Endothelial cell of umbilical vein (primary cell): ENCODE measurements at regions not wholly inside any gene's neighbourhood (a gene's known extent, or its start where the extent isn't known, plus 50 kb on each side); places are given as distances from the start of the nearest gene placed in this dataset.
A peak's percentile ranks its signal among the peaks of the same experiment; 100 is the strongest.

ENCODE experiments used
- BruUV-seq: library from RNA; stranded (reverse); fragments of 400-500 nt; replicated peaks from 2 replicates; lab custom pipeline; 2021; lab: Mats Ljungman, UMichigan
- CTCF ChIA-PET: fragments of 300-600, 350-600 bp; sonication (Branson Sonifier 250); formaldehyde crosslinking; loops from one replicate; lab custom pipeline; 2021; ENCODE audit warnings: antibody characterized with exemption, inconsistent platforms; lab: Charles Lee
- POLR2A ChIA-PET: fragments of 300-600, 350-600 bp; sonication (Branson Sonifier 250); formaldehyde crosslinking; loops from one replicate; lab custom pipeline; 2021; ENCODE audit warnings: antibody characterized with exemption, inconsistent platforms; lab: Charles Lee
- DNase-seq: peaks from one replicate; pipeline ENCODE4 v3.0.0-alpha.2; 2011; ENCODE audit warnings: low read depth, low spot score
- FAIRE-seq: peaks from 2 replicates; lab custom pipeline; 2011; peaks lifted over from hg19 to GRCh38; lab: Jason Lieb, UNC
- H2AFZ ChIP-seq: 2 replicates; pipeline ENCODE4 v1.6.0; 2012; ENCODE audit warnings: low read depth, low read length, control low read depth, inconsistent platforms
- H3K27ac ChIP-seq: 2 replicates; pipeline ENCODE4 v1.5.1; 2011; ENCODE audit warnings: low read depth, mild to moderate bottlenecking, control low read depth, low read length, moderate library complexity; ENCODE audit not compliant: insufficient read depth
- H3K27me3 ChIP-seq, 2 experiments: 2 replicates each; pipeline versions ENCODE4 v1.6.0 to v1.6.1; 2011; ENCODE audit warnings: low read length in 2 of 2, mixed read lengths in 1 of 2; ENCODE audit not compliant: control insufficient read depth in 2 of 2, insufficient read depth in 2 of 2
- H3K36me3 ChIP-seq, 2 experiments: 2 replicates in 1 of 2; 3 replicates in 1 of 2; pipeline ENCODE4 v1.5.1; 2011; ENCODE audit warnings: low read length in 2 of 2, mild to moderate bottlenecking in 1 of 2, moderate library complexity in 1 of 2; ENCODE audit not compliant: control insufficient read depth in 2 of 2, insufficient read depth in 2 of 2; ENCODE audit errors: extremely low read depth in 1 of 2
- H3K4me1 ChIP-seq: 3 replicates; pipeline ENCODE4 v1.5.1; 2011; ENCODE audit warnings: mild to moderate bottlenecking, low read length; ENCODE audit not compliant: control insufficient read depth, insufficient read depth; ENCODE audit errors: extremely low read depth
- H3K4me2 ChIP-seq: 2 replicates; pipeline ENCODE4 v1.6.1; 2011; ENCODE audit warnings: low read length, control low read depth, mixed read lengths; ENCODE audit not compliant: insufficient read depth
- H3K4me3 ChIP-seq, 3 experiments: fragments of 200-600 bp in 1 of 3; sonication (generic), shearing (Covaris generic) in 1 of 3; replicated peaks in 1 of 3; 2 replicates each; pipeline ENCODE4 v1.5.1; 2011 to 2016; ENCODE audit warnings: control low read depth in 3 of 3, low read length in 3 of 3, mild to moderate bottlenecking in 2 of 3, inconsistent platforms in 1 of 3, low read depth in 1 of 3, moderate library complexity in 1 of 3; ENCODE audit not compliant: insufficient read depth in 1 of 3
- H3K79me2 ChIP-seq: 2 replicates; pipeline ENCODE4 v1.6.0; 2012; ENCODE audit warnings: low read length, inconsistent platforms; ENCODE audit not compliant: control insufficient read depth, insufficient read depth
- H3K9ac ChIP-seq: replicated peaks from 2 replicates; pipeline ENCODE3; 2011; ENCODE audit warnings: low read length, control low read depth; ENCODE audit not compliant: insufficient read depth; ENCODE audit errors: extremely low read depth
- H3K9me1 ChIP-seq: replicated peaks from 3 replicates; pipeline ENCODE4 v1.6.0; 2011; ENCODE audit warnings: mild to moderate bottlenecking, low read length; ENCODE audit not compliant: control insufficient read depth, insufficient read depth; ENCODE audit errors: extremely low read depth
- H3K9me3 ChIP-seq: replicated peaks from 2 replicates; pipeline ENCODE4 v1.5.1; 2012; ENCODE audit warnings: low read length, inconsistent platforms; ENCODE audit not compliant: control insufficient read depth, insufficient read depth
- H4K20me1 ChIP-seq: replicated peaks from 2 replicates; pipeline ENCODE3; 2011; ENCODE audit warnings: mild to moderate bottlenecking, low read length; ENCODE audit not compliant: control insufficient read depth, insufficient read depth; ENCODE audit errors: extremely low read depth
- CTCF ChIP-seq, 2 donors: IDR thresholded peaks; 1 replicate in 1 of 2; 2 replicates in 1 of 2; pipeline ENCODE4 v1.5.1; 2011; ENCODE audit warnings: low read length in 2 of 2, mild to moderate bottlenecking in 2 of 2, moderate library complexity in 2 of 2, control low read depth in 1 of 2, inconsistent platforms in 1 of 2, low read depth in 1 of 2; ENCODE audit not compliant: insufficient read depth in 1 of 2; ENCODE audit errors: extremely low read depth in 1 of 2
- EZH2 ChIP-seq: IDR thresholded peaks from 2 replicates; pipeline ENCODE4 v1.6.1; 2012; ENCODE audit warnings: borderline replicate concordance, low read depth, mild to moderate bottlenecking, moderate library complexity, low read length, inconsistent platforms; ENCODE audit not compliant: severe bottlenecking
- FOS ChIP-seq: IDR thresholded peaks from 2 replicates; pipeline ENCODE4 v1.6.1; 2011; ENCODE audit warnings: mild to moderate bottlenecking, low read length, moderate library complexity, borderline replicate concordance; ENCODE audit not compliant: insufficient read depth
- GATA2 ChIP-seq: IDR thresholded peaks from 2 replicates; pipeline ENCODE4 v1.7.0; 2011; ENCODE audit warnings: low read depth, mild to moderate bottlenecking, moderate library complexity, mixed read lengths, low read length; ENCODE audit not compliant: insufficient read length, insufficient read depth
- JUN ChIP-seq: IDR thresholded peaks from 2 replicates; pipeline ENCODE4 v1.6.1; 2011; ENCODE audit warnings: borderline replicate concordance, low read depth; ENCODE audit not compliant: insufficient read length, insufficient read depth
- MAX ChIP-seq: IDR thresholded peaks from 2 replicates; pipeline ENCODE4 v1.6.1; 2011; ENCODE audit not compliant: insufficient read depth, insufficient read length
- MYC ChIP-seq: IDR thresholded peaks from one replicate; pipeline ENCODE4 v1.6.1; 2011; ENCODE audit warnings: mild to moderate bottlenecking, low read depth, low read length
- POLR2A ChIP-seq: IDR thresholded peaks from 2 replicates; pipeline ENCODE4 v1.6.1; 2012; ENCODE audit warnings: low read depth, mild to moderate bottlenecking, control low read depth, low read length
- POLR2AphosphoS5 ChIP-seq: IDR thresholded peaks from 2 replicates; pipeline ENCODE4 v1.6.1; 2012; ENCODE audit warnings: low read depth, mild to moderate bottlenecking, control low read depth, low read length, moderate library complexity; ENCODE audit not compliant: insufficient read depth
- dilution Hi-C: fragments of 300-500 bp; cut with MboI; formaldehyde crosslinking; loops from one replicate; pipeline ENCODE4 v1.15.0; 2019; ENCODE audit warnings: low sequenced_read_pairs; ENCODE audit not compliant: extremely low pct_ligation_motif_present
- intact Hi-C: fragments of 100-400 bp; cut with micrococcal nuclease; formaldehyde crosslinking; loops from one replicate; pipeline ENCODE4 v1.10.0; 2022

- Histone ChIP-seq H3K36me3 (no peaks in the 10 kb centered on the region), H4K20me1 (no peaks in the 10 kb centered on the region), H3K4me3 (peak overlapping the region in 1 of 3 experiments; percentile 25), H3K9me1 (no peaks in the 10 kb centered on the region), H2AFZ (peak overlapping the region; percentile 60), H3K79me2 (no peaks in the 10 kb centered on the region), H3K9me3 (peaks cover 2% of the 10 kb centered on the region), H3K4me2 (peak overlapping the region; percentile 65), H3K27me3 (no peaks in the 10 kb centered on the region), H3K27ac (peak overlapping the region; percentile 91), H3K9ac (peak overlapping the region; percentile 61), H3K4me1 (peaks cover 54% of the 10 kb centered on the region)
- DNase-seq (no peak), FAIRE-seq (no peak)
- dilution Hi-C loops = no loop called here
- intact Hi-C loops = no loop called here
- TSS peak; percentile 53 for BruUV-seq
- TF ChIP-seq POLR2A (no peak), EZH2 (no peak), CTCF (IDR thresholded peaks at IDR 0.05; ENCODE audit: extremely low read depth in 1 of 2, insufficient read depth in 1 of 2, low read depth in 1 of 2, low read length in 2 of 2) (no peak), FOS (no peak), MYC (no peak), GATA2 (no peak), JUN (no peak), POLR2AphosphoS5 (no peak), MAX (no peak)
- CTCF ChIA-PET = interaction anchor here (0.9 to 8.0 kb wide), 11 partner anchors 13 to 216 kb away, joined by 3 to 73 read pairs (median 5); partner anchors contain the start of gene MAP4K3
- POLR2A ChIA-PET = interaction anchor here (1.2 kb wide), 3 partner anchors 13 to 180 kb away, joined by 3 to 4 read pairs (median 4); no protein-coding TSS in a partner anchor
Measured at GRCh38 chr2:39517102-39517436, 80.0 kb upstream of the MAP4K3 start.
